MV-4-11 (cell line): ENCODE measurements at regions not wholly inside any gene's neighbourhood (a gene's known extent, or its start where the extent isn't known, plus 50 kb on each side); places are given as distances from the start of the nearest gene placed in this dataset.

Experiments
- DNase-seq: peaks from one replicate; lab custom pipeline; 2025; lab: John Stamatoyannopoulos, UW

DNA sequence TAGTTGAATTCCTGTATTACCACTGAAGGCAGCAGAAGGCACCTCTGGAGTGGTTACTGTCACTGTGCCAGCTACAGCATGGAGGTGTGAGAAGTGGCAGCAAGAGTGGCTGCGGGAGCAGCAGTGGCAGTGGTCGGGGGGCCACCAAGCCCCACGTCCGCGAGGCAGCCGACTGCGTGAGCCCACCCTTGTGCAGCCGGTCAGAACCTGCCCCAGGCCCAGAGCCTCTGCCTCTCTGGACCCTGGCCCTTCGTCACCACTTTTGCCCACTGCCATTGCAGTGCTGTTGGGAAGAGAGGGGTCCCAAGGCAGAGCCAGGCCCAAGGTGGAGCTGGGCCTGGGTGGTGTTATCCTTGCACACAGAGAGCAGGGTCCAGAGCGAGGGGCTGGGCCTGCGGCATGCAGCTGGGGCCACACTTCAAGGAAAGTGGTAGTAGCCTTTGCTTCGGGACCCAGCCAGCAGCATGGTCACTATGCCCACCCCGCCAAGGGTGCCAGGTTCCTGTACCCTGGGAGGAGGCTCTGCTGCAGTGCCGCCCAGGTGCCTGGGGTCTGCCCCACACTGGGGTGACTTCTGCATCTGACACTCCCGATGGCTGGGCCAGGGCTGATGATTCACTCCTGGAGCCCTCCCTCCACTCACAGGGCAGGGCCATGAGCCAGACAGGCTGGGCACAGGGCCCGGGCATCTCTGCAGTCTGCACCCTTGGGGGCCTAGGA lies 450.1 kb upstream of the LRATD1 start:
- DNase-seq = no peak

- DNase-seq = no peak
These were observed 446.6 kb upstream of the LRATD1 start for GRCh38 chr2:14185906-14186305.

- no peak for DNase-seq
These were observed 444.1 kb upstream of the LRATD1 start for GRCh38 chr2:14188446-14188845.

GRCh38 chr2:14189929-14190328 lies 442.6 kb upstream of the LRATD1 start:
- no peak for DNase-seq

- no peak for DNase-seq
These were observed 438.3 kb upstream of the LRATD1 start for GRCh38 chr2:14194233-14194632.

- DNase-seq = no peak
These were observed 435.2 kb upstream of the LRATD1 start for GRCh38 chr2:14197293-14197692.

DNA sequence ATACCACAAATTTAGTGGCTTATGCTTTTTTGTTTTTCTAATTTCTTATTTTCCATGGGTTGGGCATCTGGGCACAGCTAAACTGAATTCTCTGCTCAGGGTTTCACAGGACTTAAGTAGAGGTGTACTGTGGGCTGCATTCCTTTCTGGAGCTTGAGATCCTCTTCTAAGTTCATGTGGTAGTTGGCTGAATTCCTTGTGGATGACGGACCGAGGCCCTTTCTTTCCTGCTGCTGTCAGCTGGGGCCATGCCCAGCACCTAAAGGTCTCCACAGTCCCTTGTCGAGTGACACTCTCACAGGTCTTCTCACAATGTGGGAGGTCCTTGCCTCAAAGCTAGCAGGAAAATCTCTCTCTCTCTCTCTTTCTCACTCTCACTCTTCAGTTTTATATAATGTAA lies 433.5 kb upstream of the LRATD1 start:
- no peak for DNase-seq

GRCh38 chr2:14219306-14219705 lies 413.2 kb upstream of the LRATD1 start:
- DNase-seq = no peak

GRCh38 chr2:14220101-14220500 lies 412.4 kb upstream of the LRATD1 start:
- DNase-seq = no peak

- DNase-seq = no peak
These were observed 411.1 kb upstream of the LRATD1 start for GRCh38 chr2:14221466-14221865.

GRCh38 chr2:14223576-14223975 lies 408.9 kb upstream of the LRATD1 start:
- DNase-seq = no peak

DNA sequence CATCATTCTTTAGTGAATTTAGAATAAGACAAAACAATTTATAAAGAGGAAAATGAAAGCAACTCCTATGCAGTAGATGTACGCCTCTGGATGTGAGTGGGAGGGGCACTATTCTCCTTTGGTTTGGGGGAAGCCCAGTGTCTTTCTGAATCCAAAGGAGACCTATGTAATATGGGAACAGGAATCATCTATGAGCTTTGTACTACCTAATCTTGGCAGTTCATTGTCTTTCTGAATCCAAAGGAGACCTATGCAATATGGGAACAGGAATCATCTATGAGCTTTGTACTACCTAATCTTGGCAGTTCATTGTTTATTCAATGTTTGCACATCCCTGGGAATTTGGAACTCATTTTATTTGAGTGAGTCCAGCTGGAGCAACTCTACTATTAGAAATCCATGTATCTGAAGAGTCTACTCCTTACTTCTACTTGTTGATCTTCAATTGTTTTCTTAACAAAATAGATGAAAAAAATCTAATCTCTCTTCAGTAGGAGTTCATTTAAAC lies 401.1 kb upstream of the LRATD1 start:
- no peak for DNase-seq

DNA sequence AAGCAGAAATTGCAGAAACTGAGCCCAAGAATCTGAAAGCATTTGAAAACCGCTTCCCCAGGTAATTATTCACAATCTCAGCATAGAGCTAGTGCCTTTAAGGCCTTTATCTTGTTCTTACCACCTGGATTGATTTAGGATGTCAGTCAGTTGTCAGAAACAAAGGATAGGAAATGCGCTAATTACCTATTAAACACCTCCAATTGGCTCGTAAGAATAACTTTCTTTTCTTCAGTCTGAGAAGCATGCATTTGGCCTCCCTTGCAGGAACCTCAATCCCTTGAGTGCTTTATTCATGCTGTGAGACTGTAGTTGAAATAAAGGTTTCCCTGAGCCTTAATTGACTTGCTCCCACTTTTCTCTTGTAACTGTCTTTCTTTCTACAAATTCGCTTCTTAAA lies 400.3 kb upstream of the LRATD1 start:
- no peak for DNase-seq

- peak; percentile 92 for DNase-seq
These were observed 397.6 kb upstream of the LRATD1 start for GRCh38 chr2:14234911-14235310.

DNA sequence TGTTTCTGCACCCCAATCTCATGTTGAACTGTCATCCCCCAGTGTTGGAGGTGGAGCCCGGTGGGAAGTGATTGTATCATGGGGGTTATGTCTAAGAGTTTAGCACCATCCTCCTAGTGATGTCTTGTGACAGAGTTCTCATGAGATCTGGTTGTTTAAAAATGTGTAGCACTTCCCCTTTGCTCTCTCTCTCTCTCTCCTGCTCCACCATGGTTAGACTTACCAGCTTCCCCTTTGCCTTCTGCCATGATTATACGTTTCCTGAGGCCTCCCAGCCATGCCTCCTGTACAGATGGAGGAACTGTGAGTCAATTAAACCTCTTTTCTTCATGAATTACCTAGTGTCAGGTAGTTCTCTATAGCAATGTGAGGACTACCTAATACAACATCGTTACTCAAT lies 396.9 kb upstream of the LRATD1 start:
- DNase-seq = peak; percentile 91

GRCh38 chr2:14237902-14238301 lies 394.6 kb upstream of the LRATD1 start:
- DNase-seq = no peak

- DNase-seq = no peak
These were observed 392.9 kb upstream of the LRATD1 start for GRCh38 chr2:14239605-14240004.

DNA sequence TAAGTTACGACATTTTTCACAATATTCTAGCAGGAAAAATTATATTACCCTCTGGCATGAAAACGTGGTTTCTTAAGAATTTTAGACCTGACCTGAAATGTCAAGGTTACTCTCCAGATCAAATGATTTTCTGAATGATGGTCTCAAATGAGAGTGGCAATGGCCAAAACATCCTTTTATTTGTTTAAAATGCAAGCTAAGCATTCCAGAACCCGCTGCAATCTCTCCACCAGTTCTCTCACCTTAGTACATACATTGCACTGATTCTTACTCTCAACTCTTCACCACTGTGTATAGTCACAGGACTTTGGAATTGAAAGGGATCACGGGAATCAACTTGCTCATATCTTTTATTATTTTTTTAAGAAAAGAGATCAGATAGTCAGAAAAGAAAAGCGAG lies 391.6 kb upstream of the LRATD1 start:
- no peak for DNase-seq

DNA sequence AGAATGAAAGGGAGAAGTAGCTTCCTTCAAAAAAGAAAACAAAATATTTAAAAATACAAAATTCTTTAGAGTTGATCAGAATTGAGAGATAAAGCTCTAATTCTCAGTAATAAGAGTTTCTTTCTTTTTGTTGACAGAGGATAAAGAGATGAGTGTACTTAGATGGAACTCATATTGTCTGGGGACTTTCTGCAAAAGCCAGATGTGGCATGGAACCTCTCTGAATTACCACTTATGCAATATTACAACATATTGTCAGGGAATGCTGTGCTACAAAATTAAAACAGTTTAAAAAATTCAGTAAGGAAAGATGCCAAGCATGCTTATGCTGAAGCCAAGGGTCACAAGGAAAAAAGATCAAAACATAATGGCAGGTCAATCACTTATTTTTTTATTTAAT lies 386.6 kb upstream of the LRATD1 start:
- DNase-seq = no peak

- no peak for DNase-seq
These were observed 377.2 kb upstream of the LRATD1 start for GRCh38 chr2:14255135-14255820.

- DNase-seq = no peak
These were observed 375.6 kb upstream of the LRATD1 start for GRCh38 chr2:14256890-14257289.

DNA sequence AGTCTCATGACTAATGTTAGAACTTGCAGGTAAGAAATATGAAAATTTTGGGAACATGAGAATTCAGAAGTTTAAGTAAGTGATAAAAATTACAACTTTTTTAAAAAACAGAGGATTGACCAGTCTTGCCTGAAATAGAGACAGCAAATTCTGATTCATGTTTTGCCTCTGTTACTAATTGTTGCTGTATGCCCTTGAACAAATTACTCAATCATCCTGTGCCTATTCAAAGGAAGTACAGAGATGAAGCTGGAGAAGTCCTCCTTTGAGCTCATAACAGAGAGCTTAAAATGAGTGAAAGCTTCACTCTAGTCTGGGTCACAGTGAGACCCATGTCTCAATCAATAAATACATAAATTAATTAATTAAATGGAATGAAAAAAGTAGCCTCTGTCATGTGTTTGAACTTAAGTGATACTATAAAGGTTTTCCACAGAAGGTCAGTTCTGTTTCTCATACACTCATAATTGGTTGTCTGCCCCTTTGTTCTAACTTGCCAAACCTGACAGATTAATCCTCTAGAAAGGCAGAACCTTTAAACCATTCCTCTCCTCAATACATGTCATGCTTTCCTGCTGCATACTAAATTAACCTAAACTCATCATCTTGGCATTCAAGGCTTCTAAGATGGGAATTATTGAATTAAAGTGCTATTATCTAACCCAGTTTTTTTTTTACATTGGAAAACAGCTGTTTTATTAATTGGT lies 374.6 kb upstream of the LRATD1 start:
- no peak for DNase-seq

- DNase-seq = no peak
These were observed 370.7 kb upstream of the LRATD1 start for GRCh38 chr2:14261771-14262170.
